G401 (cell line): ENCODE measurements at regions not wholly inside any gene's neighbourhood (a gene's known extent, or its start where the extent isn't known, plus 50 kb on each side); places are given as distances from the start of the nearest gene placed in this dataset.

Experiments
- DNase-seq: peaks from one replicate; pipeline ENCODE4 v3.0.0-alpha.2; 2015; ENCODE audit warnings: low spot score
- in situ Hi-C: cut with HindIII; loops from 2 replicates; pipeline ENCODE4 v1.10.0; 2016; ENCODE audit warnings: low sequenced_read_pairs, mixed read lengths

GRCh38 chr1:119293797-119294196, 74.8 kb upstream of the HAO2 start:
- in situ Hi-C loops = no loop called here
- DNase-seq = no peak

DNA sequence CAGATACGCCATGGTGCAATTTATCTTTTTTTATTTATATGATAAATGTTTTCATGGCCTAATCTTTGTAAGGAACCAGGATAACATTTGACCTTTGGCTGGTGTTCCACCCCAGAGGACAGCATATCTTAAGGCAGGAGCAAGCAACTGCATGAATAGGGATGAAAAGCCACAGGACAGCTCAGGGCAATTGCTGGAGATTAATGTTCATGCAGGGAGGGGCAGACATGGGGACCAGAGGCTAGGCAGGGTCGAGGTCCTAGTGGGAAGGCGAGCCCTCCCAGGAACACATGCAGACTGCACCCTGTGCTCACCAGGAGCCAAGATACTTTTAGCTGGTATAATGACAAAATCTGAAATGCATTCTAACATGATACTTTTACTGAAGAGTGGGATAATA, 74.4 kb upstream of the HAO2 start:
- in situ Hi-C loops = no loop called here

GRCh38 chr1:119294722-119295121, 73.9 kb upstream of the HAO2 start:
- in situ Hi-C loops = no loop called here
- no peak for DNase-seq

More for the DNA sequence above, 74.4 kb upstream of the HAO2 start:
- DNase-seq = no peak

DNA sequence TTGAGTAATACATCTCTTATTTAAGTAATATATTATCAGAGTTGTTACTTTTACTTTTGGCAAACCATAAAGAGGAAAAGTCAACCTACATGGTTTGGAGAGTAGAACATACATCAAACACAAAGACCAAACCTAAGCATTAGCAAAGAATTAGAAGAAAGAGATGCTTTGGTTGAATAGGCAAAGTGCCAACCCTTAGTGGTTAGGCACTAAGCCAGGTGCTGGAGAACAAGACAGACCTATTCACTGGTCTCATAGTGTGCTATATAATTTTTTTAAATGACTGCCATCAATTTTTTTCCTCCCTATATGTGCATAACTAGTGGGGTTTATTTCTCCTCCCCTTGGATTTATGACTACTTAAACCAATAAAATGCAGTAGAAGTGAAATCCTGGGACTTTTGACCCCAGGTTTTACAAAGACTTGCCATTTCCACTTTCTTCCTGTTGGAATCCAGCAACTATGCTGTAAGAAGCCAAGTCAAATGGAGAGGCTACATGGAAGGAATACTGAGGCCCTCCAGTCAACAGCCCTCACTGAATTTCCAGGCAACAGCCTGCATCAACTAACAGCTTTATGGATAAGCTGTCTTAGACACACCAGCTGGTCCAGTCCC, 69.8 kb upstream of the HAO2 start:
- DNase-seq = no peak
- in situ Hi-C loops = no loop called here

GRCh38 chr1:119302011-119302410, 66.6 kb upstream of the HAO2 start:
- no peak for DNase-seq
- in situ Hi-C loops = no loop called here

DNA sequence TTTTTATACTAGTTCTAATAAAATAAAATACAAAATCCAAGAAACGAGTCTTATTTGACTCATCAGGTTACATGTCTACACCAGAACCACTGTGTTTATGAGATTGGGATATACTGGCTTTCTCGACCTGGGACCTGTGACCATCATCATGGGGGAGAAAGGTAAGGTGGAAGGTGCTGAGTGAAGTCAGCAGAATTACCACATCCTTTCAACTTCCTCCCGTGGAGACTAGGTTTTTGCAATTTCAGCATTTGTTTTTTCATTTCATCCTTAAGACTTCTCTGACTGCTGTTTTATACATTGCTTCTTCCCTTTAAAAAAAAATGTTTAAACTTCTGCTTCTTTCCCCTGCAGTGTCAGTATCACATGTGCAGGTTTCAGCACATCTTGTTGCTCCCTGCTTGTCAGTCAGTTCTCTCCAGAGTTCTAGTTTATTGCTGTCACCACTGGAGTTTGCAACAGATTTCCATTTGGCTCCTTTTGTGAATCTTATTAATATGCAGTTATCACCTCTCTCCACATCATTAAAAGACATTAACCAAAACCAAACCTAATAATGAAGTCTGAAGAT, 60.4 kb upstream of the HAO2 start:
- in situ Hi-C loops = no loop called here
- no peak for DNase-seq

DNA sequence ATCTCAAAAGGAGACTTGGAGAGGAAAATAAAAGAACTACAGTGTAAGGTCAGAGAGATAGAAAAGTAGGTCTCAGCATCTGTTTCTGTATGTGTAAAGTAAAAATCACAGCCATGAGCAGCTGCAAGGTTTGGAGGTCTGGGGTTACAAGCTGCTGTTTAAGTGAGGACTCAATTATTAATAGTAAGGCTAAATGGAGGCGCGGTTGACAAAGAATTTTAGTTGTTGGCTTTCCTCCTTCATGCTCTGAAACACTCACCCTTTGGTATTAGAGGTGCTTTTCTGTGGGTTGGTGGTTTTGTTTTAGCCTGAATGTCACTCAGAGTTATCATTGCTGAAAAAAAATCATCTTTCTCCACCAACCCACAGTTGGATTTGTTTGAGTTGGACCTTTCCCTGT, 59.8 kb upstream of the HAO2 start:
- DNase-seq = no peak
- in situ Hi-C loops = no loop called here

GRCh38 chr1:119310301-119310700, 58.3 kb upstream of the HAO2 start:
- DNase-seq = no peak
- in situ Hi-C loops = no loop called here

DNA sequence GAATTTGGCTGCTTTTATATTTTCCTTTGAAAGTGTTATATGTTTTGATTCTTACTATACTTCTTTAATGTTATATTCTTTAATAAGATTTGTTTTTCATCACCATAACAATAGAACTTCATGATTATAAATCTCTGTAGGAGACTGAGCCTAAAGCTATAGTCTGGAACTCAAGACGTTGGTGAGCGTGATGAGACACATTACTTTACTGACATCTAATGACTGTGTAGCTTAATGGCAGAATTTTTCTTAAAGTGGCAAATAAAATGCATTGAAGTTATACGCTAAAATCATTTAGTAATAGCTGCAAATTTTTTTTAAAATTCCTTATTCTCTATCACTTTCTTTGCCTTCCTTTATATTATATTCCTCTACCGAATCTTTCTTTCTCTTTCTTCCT, 56.1 kb upstream of the HAO2 start:
- in situ Hi-C loops = no loop called here
- DNase-seq = no peak

DNA sequence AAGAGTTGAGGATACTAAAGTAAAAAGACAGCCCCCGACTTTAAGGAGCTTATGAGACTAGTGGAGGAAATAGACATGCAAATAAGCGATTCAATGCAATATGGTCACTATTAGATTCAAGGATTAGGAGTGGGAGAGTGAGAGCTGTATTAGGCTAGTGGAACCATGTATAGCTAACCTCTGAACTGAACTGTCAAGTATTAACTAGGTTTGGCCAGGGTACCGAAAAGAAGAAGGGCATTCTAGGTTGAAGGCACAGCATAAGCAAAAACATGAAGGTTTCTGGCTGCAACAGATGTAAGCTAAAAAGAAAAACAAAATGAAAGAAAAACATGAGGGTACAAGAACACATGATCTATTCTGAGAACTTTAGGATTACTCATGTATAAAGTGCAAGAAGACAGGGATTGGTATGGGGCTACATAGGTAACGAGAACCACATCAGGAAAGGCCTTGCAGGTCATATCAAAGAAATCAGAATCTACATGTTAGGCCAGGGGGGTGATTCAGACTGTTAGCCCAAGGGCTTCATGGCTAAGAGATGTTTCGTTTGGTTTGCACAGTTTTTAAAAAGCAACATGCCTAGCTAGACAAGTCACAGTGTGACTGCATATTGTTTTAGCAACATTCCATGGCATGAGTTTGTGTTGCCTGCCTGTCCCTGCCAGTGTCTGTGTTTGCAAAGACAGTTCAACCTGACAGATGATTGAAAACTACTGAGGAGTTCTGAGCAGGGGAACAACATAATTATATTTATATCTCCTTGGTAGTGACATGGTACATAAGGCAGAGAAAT, 54.4 kb upstream of the HAO2 start:
- in situ Hi-C loops = no loop called here
- no peak for DNase-seq

- DNase-seq = no peak
- in situ Hi-C loops = no loop called here
These were observed 51.6 kb upstream of the HAO2 start for GRCh38 chr1:119316870-119317416.

GRCh38 chr1:119318466-119319309, 49.9 kb upstream of the HAO2 start:
- no peak for DNase-seq
- in situ Hi-C loops = no loop called here
